GM23338 (cell line): ENCODE measurements at regions not wholly inside any gene's neighbourhood (a gene's known extent, or its start where the extent isn't known, plus 50 kb on each side); places are given as distances from the start of the nearest gene placed in this dataset.

ENCODE experiments used
- ATAC-seq: fragments of 200-7000 bp; cut with Tn5 transposase; 3 replicates; pipeline ENCODE4 v1.9.1; 2020
- DNase-seq: peaks from one replicate; pipeline ENCODE4 v3.0.0-alpha.2; 2015; ENCODE audit warnings: low spot score
- H2AFZ ChIP-seq: fragments of 200-600 bp; sonication (generic); 2 replicates; pipeline ENCODE4 v1.8.0; 2016; ENCODE audit warnings: antibody characterized with exemption, mild to moderate bottlenecking, moderate library complexity
- H3F3A ChIP-seq: fragments of 200-600 bp; sonication (generic); replicated peaks from 2 replicates; pipeline ENCODE4 v1.8.0; 2017; ENCODE audit warnings: antibody characterized with exemption, mixed run types, low read depth
- H3K27ac ChIP-seq: fragments of 200-600 bp; sonication (generic); 2 replicates; pipeline ENCODE4 v1.6.1; 2016; ENCODE audit warnings: low read depth
- H3K27me3 ChIP-seq: fragments of 200-600 bp; sonication (generic); 2 replicates; pipeline ENCODE4 v1.8.0; 2016; ENCODE audit warnings: mild to moderate bottlenecking, mixed run types, moderate library complexity; ENCODE audit not compliant: insufficient read depth
- H3K36me3 ChIP-seq: fragments of 200-600 bp; sonication (generic); 2 replicates; pipeline ENCODE4 v1.8.0; 2016; ENCODE audit warnings: mild to moderate bottlenecking; ENCODE audit not compliant: insufficient read depth
- H3K4me1 ChIP-seq: fragments of 200-600 bp; sonication (generic); 2 replicates; pipeline ENCODE4 v1.8.0; 2016; ENCODE audit warnings: mild to moderate bottlenecking, moderate library complexity; ENCODE audit not compliant: insufficient read depth
- H3K4me2 ChIP-seq: fragments of 200-600 bp; sonication (generic); 2 replicates; pipeline ENCODE4 v1.7.1; 2017; ENCODE audit warnings: mixed run types
- H3K4me3 ChIP-seq: fragments of 200-600 bp; sonication (generic); 2 replicates; pipeline ENCODE4 v1.6.1; 2016; ENCODE audit warnings: mixed run types
- H3K79me2 ChIP-seq: fragments of 200-600 bp; sonication (generic); replicated peaks from 2 replicates; pipeline ENCODE4 v1.8.0; 2017; ENCODE audit warnings: mild to moderate bottlenecking; ENCODE audit not compliant: insufficient read depth
- H3K9me2 ChIP-seq: fragments of 200-600 bp; sonication (generic); 2 replicates; pipeline ENCODE4 v1.8.0; 2017; ENCODE audit not compliant: insufficient read depth
- H4K20me1 ChIP-seq: fragments of 200-600 bp; sonication (generic); replicated peaks from 2 replicates; pipeline ENCODE4 v1.8.0; 2017; ENCODE audit warnings: mild to moderate bottlenecking; ENCODE audit not compliant: insufficient read depth
- H3K27ac Mint-ChIP-seq: 2 replicates; pipeline ENCODE4 v1.8.0; 2020; ENCODE audit warnings: inconsistent platforms, mild to moderate bottlenecking, moderate library complexity, mixed read lengths
- H3K27me3 Mint-ChIP-seq: 3 replicates; pipeline ENCODE4 v1.8.0; 2022; ENCODE audit warnings: low read depth, mild to moderate bottlenecking, moderate library complexity, mixed read lengths, inconsistent platforms; ENCODE audit not compliant: insufficient read depth, poor library complexity
- H3K36me3 Mint-ChIP-seq: 3 replicates; pipeline ENCODE4 v1.8.0; 2021; ENCODE audit warnings: low read depth, mild to moderate bottlenecking, inconsistent platforms, moderate library complexity, mixed read lengths
- H3K4me1 Mint-ChIP-seq: 3 replicates; pipeline ENCODE4 v1.8.0; 2020; ENCODE audit warnings: mild to moderate bottlenecking, inconsistent platforms, mixed read lengths
- H3K4me3 Mint-ChIP-seq: 3 replicates; pipeline ENCODE4 v1.8.0; 2021; ENCODE audit warnings: moderate library complexity, mild to moderate bottlenecking, inconsistent platforms, mixed read lengths
- H3K9me3 Mint-ChIP-seq: 3 replicates; pipeline ENCODE4 v1.8.0; 2020; ENCODE audit warnings: moderate library complexity, mild to moderate bottlenecking, inconsistent platforms, mixed read lengths
- CREB1 ChIP-seq: fragments of 250-450 bp; sonication (Bioruptor Pico); IDR thresholded peaks from 2 replicates; pipeline ENCODE4 v1.5.0; 2020; ENCODE audit warnings: low read depth, mild to moderate bottlenecking, moderate library complexity
- EZH2 ChIP-seq: fragments of 200-600 bp; sonication (generic); IDR thresholded peaks from one replicate; pipeline ENCODE4 v1.8.0; 2017; ENCODE audit warnings: antibody characterized with exemption, mild to moderate bottlenecking, low read depth; ENCODE audit not compliant: unreplicated experiment
- JUNB ChIP-seq: IDR thresholded peaks from one replicate; pipeline ENCODE4 v1.6.1; 2016; ENCODE audit warnings: antibody characterized with exemption; ENCODE audit not compliant: unreplicated experiment
- NANOG ChIP-seq: IDR thresholded peaks from 2 replicates; pipeline ENCODE4 v1.6.1; 2016; ENCODE audit warnings: antibody characterized with exemption, borderline replicate concordance
- POLR2AphosphoS5 ChIP-seq: IDR thresholded peaks from 2 replicates; pipeline ENCODE4 v1.6.1; 2016; ENCODE audit warnings: antibody characterized with exemption, low read depth
- STAT1 ChIP-seq: IDR thresholded peaks from one replicate; pipeline ENCODE4 v1.6.1; 2016; ENCODE audit warnings: antibody characterized with exemption; ENCODE audit not compliant: unreplicated experiment
- ZNF114 ChIP-seq: fragments of 250-450 bp; sonication (Bioruptor Pico); IDR thresholded peaks from 2 replicates; pipeline ENCODE4 v1.5.0; 2020; ENCODE audit warnings: mild to moderate bottlenecking, moderate library complexity
- ZNF331 ChIP-seq: fragments of 250-450 bp; sonication (Bioruptor Pico); IDR thresholded peaks from 2 replicates; pipeline ENCODE4 v1.5.0; 2020; ENCODE audit warnings: low read depth, mild to moderate bottlenecking, moderate library complexity
- TF ChIP-seq, protein P1 (sequence below): fragments of 250-450 bp; sonication (Bioruptor Pico); IDR thresholded peaks from 2 replicates; pipeline ENCODE4 v1.5.0; 2020; ENCODE audit warnings: mild to moderate bottlenecking, moderate library complexity

DNA sequence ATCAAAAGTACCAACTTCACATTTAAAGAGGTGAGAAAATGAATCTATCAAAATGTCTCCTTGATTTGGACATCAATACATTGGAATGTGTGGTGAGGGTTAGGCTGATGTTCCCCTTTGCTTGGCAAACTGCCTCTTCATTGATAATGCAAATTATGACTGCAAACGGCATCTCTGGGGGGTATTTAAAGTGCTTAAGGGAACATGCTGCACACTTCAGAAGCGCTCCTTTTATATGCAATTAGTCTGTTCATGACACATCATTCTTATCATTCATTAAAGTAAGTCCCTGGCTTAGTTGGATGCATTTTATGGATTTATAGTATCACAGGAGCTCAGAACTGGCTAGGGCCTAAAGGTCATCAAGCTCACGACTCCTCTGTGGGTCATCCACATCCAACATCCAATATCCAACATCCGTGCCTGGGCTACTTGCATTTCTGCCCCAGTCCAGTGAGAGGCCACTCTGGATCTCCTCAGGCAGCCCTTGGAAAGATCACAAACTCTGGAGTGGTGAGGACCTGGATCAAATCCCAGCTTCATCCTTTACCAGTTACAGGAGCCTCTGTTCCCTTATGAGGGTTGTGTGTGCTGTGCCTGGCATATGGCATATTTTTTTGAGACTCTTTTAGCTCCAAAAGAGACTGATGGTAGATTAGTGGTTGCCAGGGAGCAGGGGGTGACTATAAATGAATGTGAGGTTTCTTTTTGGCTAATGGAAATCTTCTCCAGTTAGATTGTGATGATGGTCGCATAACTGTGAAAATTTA lies 136.8 kb upstream of the FOXB1 start (continued):
- TF ChIP-seq POLR2AphosphoS5 (no peak), NANOG (no peak)
- TF ChIP-seq, protein P1, sequence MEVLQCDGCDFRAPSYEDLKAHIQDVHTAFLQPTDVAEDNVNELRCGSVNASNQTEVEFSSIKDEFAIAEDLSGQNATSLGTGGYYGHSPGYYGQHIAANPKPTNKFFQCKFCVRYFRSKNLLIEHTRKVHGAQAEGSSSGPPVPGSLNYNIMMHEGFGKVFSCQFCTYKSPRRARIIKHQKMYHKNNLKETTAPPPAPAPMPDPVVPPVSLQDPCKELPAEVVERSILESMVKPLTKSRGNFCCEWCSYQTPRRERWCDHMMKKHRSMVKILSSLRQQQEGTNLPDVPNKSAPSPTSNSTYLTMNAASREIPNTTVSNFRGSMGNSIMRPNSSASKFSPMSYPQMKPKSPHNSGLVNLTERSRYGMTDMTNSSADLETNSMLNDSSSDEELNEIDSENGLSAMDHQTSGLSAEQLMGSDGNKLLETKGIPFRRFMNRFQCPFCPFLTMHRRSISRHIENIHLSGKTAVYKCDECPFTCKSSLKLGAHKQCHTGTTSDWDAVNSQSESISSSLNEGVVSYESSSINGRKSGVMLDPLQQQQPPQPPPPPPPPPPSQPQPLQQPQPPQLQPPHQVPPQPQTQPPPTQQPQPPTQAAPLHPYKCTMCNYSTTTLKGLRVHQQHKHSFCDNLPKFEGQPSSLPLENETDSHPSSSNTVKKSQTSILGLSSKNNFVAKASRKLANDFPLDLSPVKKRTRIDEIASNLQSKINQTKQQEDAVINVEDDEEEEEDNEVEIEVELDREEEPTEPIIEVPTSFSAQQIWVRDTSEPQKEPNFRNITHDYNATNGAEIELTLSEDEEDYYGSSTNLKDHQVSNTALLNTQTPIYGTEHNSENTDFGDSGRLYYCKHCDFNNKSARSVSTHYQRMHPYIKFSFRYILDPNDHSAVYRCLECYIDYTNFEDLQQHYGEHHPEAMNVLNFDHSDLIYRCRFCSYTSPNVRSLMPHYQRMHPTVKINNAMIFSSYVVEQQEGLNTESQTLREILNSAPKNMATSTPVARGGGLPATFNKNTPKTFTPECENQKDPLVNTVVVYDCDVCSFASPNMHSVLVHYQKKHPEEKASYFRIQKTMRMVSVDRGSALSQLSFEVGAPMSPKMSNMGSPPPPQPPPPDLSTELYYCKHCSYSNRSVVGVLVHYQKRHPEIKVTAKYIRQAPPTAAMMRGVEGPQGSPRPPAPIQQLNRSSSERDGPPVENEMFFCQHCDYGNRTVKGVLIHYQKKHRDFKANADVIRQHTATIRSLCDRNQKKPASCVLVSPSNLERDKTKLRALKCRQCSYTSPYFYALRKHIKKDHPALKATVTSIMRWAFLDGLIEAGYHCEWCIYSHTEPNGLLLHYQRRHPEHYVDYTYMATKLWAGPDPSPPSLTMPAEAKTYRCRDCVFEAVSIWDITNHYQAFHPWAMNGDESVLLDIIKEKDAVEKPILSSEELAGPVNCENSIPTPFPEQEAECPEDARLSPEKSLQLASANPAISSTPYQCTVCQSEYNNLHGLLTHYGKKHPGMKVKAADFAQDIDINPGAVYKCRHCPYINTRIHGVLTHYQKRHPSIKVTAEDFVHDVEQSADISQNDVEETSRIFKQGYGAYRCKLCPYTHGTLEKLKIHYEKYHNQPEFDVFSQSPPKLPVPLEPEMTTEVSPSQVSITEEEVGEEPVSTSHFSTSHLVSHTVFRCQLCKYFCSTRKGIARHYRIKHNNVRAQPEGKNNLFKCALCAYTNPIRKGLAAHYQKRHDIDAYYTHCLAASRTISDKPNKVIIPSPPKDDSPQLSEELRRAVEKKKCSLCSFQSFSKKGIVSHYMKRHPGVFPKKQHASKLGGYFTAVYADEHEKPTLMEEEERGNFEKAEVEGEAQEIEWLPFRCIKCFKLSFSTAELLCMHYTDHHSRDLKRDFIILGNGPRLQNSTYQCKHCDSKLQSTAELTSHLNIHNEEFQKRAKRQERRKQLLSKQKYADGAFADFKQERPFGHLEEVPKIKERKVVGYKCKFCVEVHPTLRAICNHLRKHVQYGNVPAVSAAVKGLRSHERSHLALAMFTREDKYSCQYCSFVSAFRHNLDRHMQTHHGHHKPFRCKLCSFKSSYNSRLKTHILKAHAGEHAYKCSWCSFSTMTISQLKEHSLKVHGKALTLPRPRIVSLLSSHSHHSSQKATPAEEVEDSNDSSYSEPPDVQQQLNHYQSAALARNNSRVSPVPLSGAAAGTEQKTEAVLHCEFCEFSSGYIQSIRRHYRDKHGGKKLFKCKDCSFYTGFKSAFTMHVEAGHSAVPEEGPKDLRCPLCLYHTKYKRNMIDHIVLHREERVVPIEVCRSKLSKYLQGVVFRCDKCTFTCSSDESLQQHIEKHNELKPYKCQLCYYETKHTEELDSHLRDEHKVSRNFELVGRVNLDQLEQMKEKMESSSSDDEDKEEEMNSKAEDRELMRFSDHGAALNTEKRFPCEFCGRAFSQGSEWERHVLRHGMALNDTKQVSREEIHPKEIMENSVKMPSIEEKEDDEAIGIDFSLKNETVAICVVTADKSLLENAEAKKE (CRISPR knock-in tag): no peak

DNA sequence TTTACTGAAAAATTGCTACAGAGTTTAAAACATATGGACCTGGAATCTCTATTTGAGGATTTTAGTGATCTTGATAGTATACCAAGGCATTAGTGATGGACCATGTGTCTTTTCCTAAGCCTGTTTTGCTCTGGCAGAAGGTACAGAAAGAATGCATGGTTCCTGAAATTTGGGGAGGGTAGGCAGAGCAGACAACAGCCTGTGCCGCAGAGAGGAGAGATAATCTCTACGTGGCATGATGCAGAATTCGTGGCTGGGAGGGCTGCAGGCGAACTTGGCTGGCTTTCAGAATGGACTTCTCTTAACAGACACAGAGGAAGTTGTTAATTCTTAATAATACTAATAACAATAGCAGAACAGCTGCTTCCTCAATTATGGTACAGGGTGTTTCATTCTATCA lies 137.5 kb upstream of the FOXB1 start:
- Histone ChIP-seq H3K4me3 (no peak overlapping the region), H3K27me3 (no peaks in the 10 kb centered on the region), H3K4me2 (no peak overlapping the region), H3K79me2 (no peaks in the 10 kb centered on the region), H3F3A (no peaks in the 10 kb centered on the region), H4K20me1 (no peaks in the 10 kb centered on the region), H3K36me3 (no peaks in the 10 kb centered on the region), H2AFZ (0 out of 2 replicates have a peak overlapping the region, but pooled peaks have one; percentile 7), H3K27ac (no peak overlapping the region), H3K4me1 (no peaks in the 10 kb centered on the region), H3K9me2 (no peaks in the 10 kb centered on the region)
- H3K4me3 Mint-ChIP-seq: no peak overlapping the region
- no peak overlapping the region for H3K27ac Mint-ChIP-seq
- no peak for DNase-seq
- no peaks in the 10 kb centered on the region for H3K27me3 Mint-ChIP-seq
- H3K9me3 Mint-ChIP-seq: no peaks in the 10 kb centered on the region; the same call in 2 of the 3 replicates
- ATAC-seq: no peak
- no peaks in the 10 kb centered on the region for H3K36me3 Mint-ChIP-seq
- peaks cover 13% of the 10 kb centered on the region; the same call in 2 of the 3 replicates for H3K4me1 Mint-ChIP-seq
- no peak for TF ChIP-seq JUNB
- TF ChIP-seq CREB1 (CRISPR knock-in tag): no peak
- TF ChIP-seq STAT1: no peak
- no peak for TF ChIP-seq POLR2AphosphoS5
- no peak for TF ChIP-seq ZNF114 (CRISPR knock-in tag)
- TF ChIP-seq NANOG: no peak
- TF ChIP-seq, protein P1 (CRISPR knock-in tag): no peak
- no peak for TF ChIP-seq EZH2
- TF ChIP-seq ZNF331 (CRISPR knock-in tag): no peak
